Smooth muscle cell (in vitro differentiated cells): ENCODE measurements at regions not wholly inside any gene's neighbourhood (a gene's known extent, or its start where the extent isn't known, plus 50 kb on each side); places are given as distances from the start of the nearest gene placed in this dataset.

ENCODE experiments used
- DNase-seq: peaks from one replicate; lab custom pipeline; 2025; ENCODE audit not compliant: unreplicated experiment; lab: John Stamatoyannopoulos, UW
- H2AFZ ChIP-seq: fragments of 200-600 bp; sonication (generic); 2 replicates; pipeline ENCODE4 v1.6.0; 2016; ENCODE audit warnings: antibody characterized with exemption, low read depth, mild to moderate bottlenecking
- H3F3A ChIP-seq: fragments of 200-600 bp; sonication (generic); 2 replicates; pipeline ENCODE4 v1.6.0; 2017; ENCODE audit warnings: antibody characterized with exemption, low read depth
- H3K27ac ChIP-seq: fragments of 200-600 bp; sonication (generic); 2 replicates; pipeline ENCODE4 v1.5.1; 2016; ENCODE audit warnings: low read depth, mild to moderate bottlenecking
- H3K27me3 ChIP-seq: fragments of 200-600 bp; sonication (generic); 2 replicates; pipeline ENCODE4 v1.6.1; 2016; ENCODE audit warnings: low read depth, mild to moderate bottlenecking
- H3K36me3 ChIP-seq: fragments of 200-600 bp; sonication (generic); 2 replicates; pipeline ENCODE4 v1.5.1; 2016; ENCODE audit warnings: low read depth
- H3K4me1 ChIP-seq: fragments of 200-600 bp; sonication (generic); 2 replicates; pipeline ENCODE4 v1.5.1; 2016; ENCODE audit warnings: low read depth
- H3K4me2 ChIP-seq: fragments of 200-600 bp; sonication (generic); 2 replicates; pipeline ENCODE4 v1.6.0; 2016; ENCODE audit warnings: mild to moderate bottlenecking
- H3K4me3 ChIP-seq: fragments of 200-600 bp; sonication (generic); 2 replicates; pipeline ENCODE4 v1.5.1; 2016; ENCODE audit warnings: mild to moderate bottlenecking
- H3K79me2 ChIP-seq: fragments of 200-600 bp; sonication (generic); 2 replicates; pipeline ENCODE4 v1.6.0; 2016; ENCODE audit warnings: low read depth, mild to moderate bottlenecking
- H3K9ac ChIP-seq: fragments of 200-600 bp; sonication (generic); 2 replicates; pipeline ENCODE4 v1.6.0; 2016; ENCODE audit warnings: low read depth
- H3K9me3 ChIP-seq: fragments of 200-600 bp; sonication (generic); replicated peaks from 2 replicates; pipeline ENCODE4 v1.5.1; 2016; ENCODE audit warnings: low read depth
- H4K20me1 ChIP-seq: fragments of 200-600 bp; sonication (generic); 2 replicates; pipeline ENCODE4 v1.6.0; 2016; ENCODE audit warnings: low read depth
- CTCF ChIP-seq: fragments of 200-600 bp; sonication (generic); IDR thresholded peaks from 2 replicates; pipeline ENCODE4 v1.5.1; 2017; ENCODE audit warnings: borderline replicate concordance, mild to moderate bottlenecking, antibody characterized with exemption; ENCODE audit not compliant: insufficient read depth, poor library complexity, severe bottlenecking
- WGBS: methylation state at CpG from one replicate; pipeline ENCODE4 v1.1.7; 2016; ENCODE audit warnings: low lambda C conversion rate; 5-methylcytosine and 5-hydroxymethylcytosine counted together

- DNase-seq = no peak
- H3K36me3 ChIP-seq = no peaks in the 10 kb centered on the region
- no peaks in the 10 kb centered on the region for H3K4me1 ChIP-seq
- no peak overlapping the region for H3K27ac ChIP-seq
- no peak for TF ChIP-seq CTCF
- peaks cover under 1% of the 10 kb centered on the region for H3K9me3 ChIP-seq
- H3K4me2 ChIP-seq = no peak overlapping the region
- H3K27me3 ChIP-seq = no peaks in the 10 kb centered on the region
- H3F3A ChIP-seq = no peaks in the 10 kb centered on the region
- 97% methylated on average over 2 of the region's 2 CpGs for WGBS
- no peak overlapping the region for H2AFZ ChIP-seq
- no peaks in the 10 kb centered on the region for H4K20me1 ChIP-seq
- no peak overlapping the region for H3K9ac ChIP-seq
- H3K4me3 ChIP-seq = no peak overlapping the region
- H3K79me2 ChIP-seq = no peaks in the 10 kb centered on the region
Measured at GRCh38 chr9:12904261-12905000, 129.6 kb downstream of the LURAP1L start.

GRCh38 chr9:12906646-12907045 is 131.8 kb downstream of the LURAP1L start:
- H3K79me2 ChIP-seq = no peaks in the 10 kb centered on the region
- 65% methylated on average over 3 of the region's 3 CpGs for WGBS
- no peaks in the 10 kb centered on the region for H3K27me3 ChIP-seq
- H3K36me3 ChIP-seq = no peaks in the 10 kb centered on the region
- no peak overlapping the region for H3K4me2 ChIP-seq
- no peaks in the 10 kb centered on the region for H3K4me1 ChIP-seq
- no peaks in the 10 kb centered on the region for H4K20me1 ChIP-seq
- no peak for TF ChIP-seq CTCF
- no peaks in the 10 kb centered on the region for H3K9me3 ChIP-seq
- no peak overlapping the region for H3K4me3 ChIP-seq
- no peak overlapping the region for H3K9ac ChIP-seq
- H3K27ac ChIP-seq = no peak overlapping the region
- no peaks in the 10 kb centered on the region for H3F3A ChIP-seq
- DNase-seq = no peak
- H2AFZ ChIP-seq = no peak overlapping the region

- Histone ChIP-seq H3K9me3 (no peaks in the 10 kb centered on the region), H3K79me2 (no peaks in the 10 kb centered on the region), H2AFZ (no peak overlapping the region), H3K27me3 (no peaks in the 10 kb centered on the region), H3K4me2 (no peak overlapping the region), H3K36me3 (no peaks in the 10 kb centered on the region), H3K4me3 (no peak overlapping the region), H4K20me1 (no peaks in the 10 kb centered on the region), H3K9ac (no peak overlapping the region), H3K4me1 (no peaks in the 10 kb centered on the region), H3K27ac (no peak overlapping the region), H3F3A (no peaks in the 10 kb centered on the region)
- DNase-seq = no peak
- no peak for TF ChIP-seq CTCF
- 86% methylated on average over 3 of the region's 3 CpGs for WGBS
Measured at GRCh38 chr9:12908895-12909294, 134.1 kb downstream of the LURAP1L start.

GRCh38 chr9:12915366-12915954 is 140.6 kb downstream of the LURAP1L start:
- TF ChIP-seq CTCF = no peak
- H3K36me3 ChIP-seq = no peaks in the 10 kb centered on the region
- peaks cover 19% of the 10 kb centered on the region for H3K4me1 ChIP-seq
- no peak overlapping the region for H2AFZ ChIP-seq
- 89% methylated on average over 3 of the region's 3 CpGs for WGBS
- H3K27me3 ChIP-seq = no peaks in the 10 kb centered on the region
- no peak overlapping the region for H3K27ac ChIP-seq
- H3F3A ChIP-seq = no peaks in the 10 kb centered on the region
- no peaks in the 10 kb centered on the region for H3K79me2 ChIP-seq
- DNase-seq = no peak
- no peak overlapping the region for H3K9ac ChIP-seq
- no peak overlapping the region for H3K4me2 ChIP-seq
- H3K4me3 ChIP-seq = no peak overlapping the region
- no peaks in the 10 kb centered on the region for H3K9me3 ChIP-seq
- no peaks in the 10 kb centered on the region for H4K20me1 ChIP-seq
